ENCODE measurements at regions not wholly inside any gene's neighbourhood (a gene's known extent, or its start where the extent isn't known, plus 50 kb on each side); places are given as distances from the start of the nearest gene placed in this dataset.
"Not testable (repeated sequence)": the region's sequence is repeated elsewhere in the genome, so short reads cannot be mapped to it uniquely, and the experiment has no call there.

GRCh38 chr6:58047389-58047788, 730.0 kb downstream of the PRIM2 start:
- TF ChIP-seq EZH2 (IDR thresholded peaks at IDR 0.05; ENCODE audit: borderline replicate concordance, low read length); CTCF (conservative IDR thresholded peaks at IDR 0.05 in 1 of 2, IDR thresholded peaks at IDR 0.05 in 1 of 2; ENCODE audit: extremely low read depth in 1 of 2, insufficient read depth in 1 of 2, low read depth in 1 of 2, low read length in 2 of 2): not testable (repeated sequence)
